ENCODE measurements at regions not wholly inside any gene's neighbourhood (a gene's known extent, or its start where the extent isn't known, plus 50 kb on each side); places are given as distances from the start of the nearest gene placed in this dataset.

DNA sequence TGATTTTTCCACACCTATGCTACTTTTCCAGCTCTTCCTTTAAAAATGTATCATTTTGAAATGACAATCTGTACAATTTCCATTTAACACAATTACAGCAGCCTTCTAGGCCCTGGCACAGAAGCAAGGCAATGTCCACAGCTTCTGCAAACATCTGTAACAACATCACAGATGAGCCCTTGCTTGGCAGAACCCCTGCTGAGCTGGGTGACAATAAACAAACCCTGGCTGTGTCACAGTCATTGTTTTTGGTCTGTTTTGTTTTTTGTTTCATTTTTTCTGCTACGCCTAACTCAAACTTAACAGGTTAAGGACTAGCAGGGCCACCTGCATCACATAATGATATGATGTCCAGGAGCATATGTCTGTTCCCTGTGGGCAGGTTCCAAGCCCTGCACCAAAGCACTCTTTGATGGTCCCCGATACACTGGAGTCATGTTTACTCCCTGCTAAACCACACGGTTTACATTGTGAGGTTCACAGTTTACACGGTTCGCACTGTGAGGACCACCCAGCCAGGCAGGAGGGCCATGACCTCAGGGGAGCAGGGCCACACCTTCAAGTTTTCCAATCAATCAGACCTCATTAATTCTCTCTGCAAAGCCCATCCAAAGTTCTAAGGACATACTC, 186.8 kb upstream of the CHRNA7 start:
- Histone ChIP-seq H3K27ac (ENCODE audit: low read depth, low read length) (no peak overlapping the region), H3K36me3 (ENCODE audit: insufficient read depth, low read length) (no peaks in the 10 kb centered on the region), H2AFZ (ENCODE audit: low read depth, low read length) (no peak overlapping the region), H3K79me2 (ENCODE audit: insufficient read depth, low read length) (no peaks in the 10 kb centered on the region), H3K27me3 (ENCODE audit: insufficient read depth, low read length) (no peaks in the 10 kb centered on the region), H3K9me3 (ENCODE audit: insufficient read depth, low read depth, low read length) (no peaks in the 10 kb centered on the region), H3K4me1 (ENCODE audit: insufficient read depth, low read length) (no peaks in the 10 kb centered on the region), H3K4me2 (ENCODE audit: low read length) (no peak overlapping the region), H3K4me3 (ENCODE audit: insufficient read depth, low read depth, low read length) (no peak overlapping the region), H3K9ac (ENCODE audit: low read length) (no peak overlapping the region), H4K20me1 (ENCODE audit: insufficient read depth, low read length) (no peaks in the 10 kb centered on the region)
- no peak for TF ChIP-seq EZH2 (IDR thresholded peaks at IDR 0.05; ENCODE audit: insufficient read depth, low read length)
- TF ChIP-seq, protein P1, sequence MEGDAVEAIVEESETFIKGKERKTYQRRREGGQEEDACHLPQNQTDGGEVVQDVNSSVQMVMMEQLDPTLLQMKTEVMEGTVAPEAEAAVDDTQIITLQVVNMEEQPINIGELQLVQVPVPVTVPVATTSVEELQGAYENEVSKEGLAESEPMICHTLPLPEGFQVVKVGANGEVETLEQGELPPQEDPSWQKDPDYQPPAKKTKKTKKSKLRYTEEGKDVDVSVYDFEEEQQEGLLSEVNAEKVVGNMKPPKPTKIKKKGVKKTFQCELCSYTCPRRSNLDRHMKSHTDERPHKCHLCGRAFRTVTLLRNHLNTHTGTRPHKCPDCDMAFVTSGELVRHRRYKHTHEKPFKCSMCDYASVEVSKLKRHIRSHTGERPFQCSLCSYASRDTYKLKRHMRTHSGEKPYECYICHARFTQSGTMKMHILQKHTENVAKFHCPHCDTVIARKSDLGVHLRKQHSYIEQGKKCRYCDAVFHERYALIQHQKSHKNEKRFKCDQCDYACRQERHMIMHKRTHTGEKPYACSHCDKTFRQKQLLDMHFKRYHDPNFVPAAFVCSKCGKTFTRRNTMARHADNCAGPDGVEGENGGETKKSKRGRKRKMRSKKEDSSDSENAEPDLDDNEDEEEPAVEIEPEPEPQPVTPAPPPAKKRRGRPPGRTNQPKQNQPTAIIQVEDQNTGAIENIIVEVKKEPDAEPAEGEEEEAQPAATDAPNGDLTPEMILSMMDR (IDR thresholded peaks at IDR 0.05; ENCODE audit: insufficient read depth, low read depth, low read length): no peak
- Mint-ChIP-seq H3K4me1 (ENCODE audit: low read depth, unreplicated experiment) (no peaks in the 10 kb centered on the region), H3K4me3 (ENCODE audit: unreplicated experiment) (no peak overlapping the region), H3K27me3 (ENCODE audit: low read depth, unreplicated experiment) (peaks cover 16% of the 10 kb centered on the region), H3K27ac (ENCODE audit: unreplicated experiment) (no peak overlapping the region), H3K9me3 (ENCODE audit: unreplicated experiment) (peaks cover 3% of the 10 kb centered on the region), H3K36me3 (ENCODE audit: low read depth, unreplicated experiment) (no peaks in the 10 kb centered on the region)
- FAIRE-seq (no peak), DNase-seq (ENCODE audit: low read depth) (no peak)

DNA sequence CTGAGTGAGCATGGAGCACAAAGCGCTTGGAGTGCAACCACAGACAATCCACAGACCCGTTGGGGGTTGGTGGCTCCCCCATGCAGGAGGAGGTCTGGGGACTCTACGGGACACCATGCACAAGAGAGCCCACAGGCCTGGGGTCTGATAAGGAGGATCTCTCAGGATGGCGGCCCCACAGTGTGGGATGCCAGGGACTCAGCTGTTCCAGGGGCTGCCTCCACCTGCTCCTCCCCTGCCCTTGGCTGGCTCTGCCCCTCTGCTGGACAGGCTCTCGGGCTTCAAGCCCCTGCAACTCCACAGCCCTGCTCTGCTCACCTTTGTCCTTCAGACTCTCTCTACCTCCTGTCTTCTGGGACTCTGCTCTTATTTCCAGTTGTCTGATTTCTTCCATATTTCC, 184.5 kb upstream of the CHRNA7 start:
- Mint-ChIP-seq H3K4me1 (ENCODE audit: low read depth, unreplicated experiment) (no peaks in the 10 kb centered on the region), H3K27ac (ENCODE audit: unreplicated experiment) (no peak overlapping the region), H3K27me3 (ENCODE audit: low read depth, unreplicated experiment) (peaks cover 16% of the 10 kb centered on the region), H3K36me3 (ENCODE audit: low read depth, unreplicated experiment) (no peaks in the 10 kb centered on the region), H3K9me3 (ENCODE audit: unreplicated experiment) (peaks cover 12% of the 10 kb centered on the region), H3K4me3 (ENCODE audit: unreplicated experiment) (no peak overlapping the region)
- Histone ChIP-seq H2AFZ (ENCODE audit: low read depth, low read length) (no peak overlapping the region), H3K4me1 (ENCODE audit: insufficient read depth, low read length) (no peaks in the 10 kb centered on the region), H3K79me2 (ENCODE audit: insufficient read depth, low read length) (no peaks in the 10 kb centered on the region), H4K20me1 (ENCODE audit: insufficient read depth, low read length) (no peaks in the 10 kb centered on the region), H3K27ac (ENCODE audit: low read depth, low read length) (no peak overlapping the region), H3K36me3 (ENCODE audit: insufficient read depth, low read length) (no peaks in the 10 kb centered on the region), H3K9me3 (ENCODE audit: insufficient read depth, low read depth, low read length) (no peaks in the 10 kb centered on the region), H3K27me3 (ENCODE audit: insufficient read depth, low read length) (no peaks in the 10 kb centered on the region), H3K4me2 (ENCODE audit: low read length) (no peak overlapping the region), H3K4me3 (ENCODE audit: insufficient read depth, low read depth, low read length) (no peak overlapping the region), H3K9ac (ENCODE audit: low read length) (no peak overlapping the region)
- FAIRE-seq: no peak
- DNase-seq (ENCODE audit: low read depth): no peak
- no peak for TF ChIP-seq EZH2 (IDR thresholded peaks at IDR 0.05; ENCODE audit: insufficient read depth, low read length)
- TF ChIP-seq, protein P1 (IDR thresholded peaks at IDR 0.05; ENCODE audit: insufficient read depth, low read depth, low read length): no peak

DNA sequence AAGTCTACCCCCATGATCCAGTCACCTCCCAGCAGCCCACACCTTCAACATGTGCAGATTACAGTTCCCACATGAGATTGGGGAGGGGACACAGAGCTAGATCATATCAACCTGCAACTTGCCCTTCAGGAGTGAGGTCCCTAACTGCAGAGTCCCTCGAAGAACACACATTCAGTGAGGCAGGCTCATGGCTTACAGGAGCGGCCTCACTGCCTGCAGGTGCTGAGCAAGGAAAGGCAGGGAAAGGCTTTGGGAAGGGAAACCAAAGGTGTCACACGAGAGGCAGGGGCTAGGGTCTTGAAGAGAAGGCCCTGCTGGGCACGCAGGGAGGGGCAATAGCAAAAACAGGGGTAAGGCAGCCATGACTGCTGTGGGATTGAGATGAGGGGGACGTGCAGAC, 182.4 kb upstream of the CHRNA7 start:
- H2AFZ ChIP-seq (ENCODE audit: low read depth, low read length): no peak overlapping the region
- no peaks in the 10 kb centered on the region for H3K4me1 Mint-ChIP-seq (ENCODE audit: low read depth, unreplicated experiment)
- H3K9me3 ChIP-seq (ENCODE audit: insufficient read depth, low read depth, low read length): no peaks in the 10 kb centered on the region
- no peak overlapping the region for H3K9ac ChIP-seq (ENCODE audit: low read length)
- no peak overlapping the region for H3K4me3 Mint-ChIP-seq (ENCODE audit: unreplicated experiment)
- no peaks in the 10 kb centered on the region for H3K27me3 ChIP-seq (ENCODE audit: insufficient read depth, low read length)
- no peaks in the 10 kb centered on the region for H3K36me3 Mint-ChIP-seq (ENCODE audit: low read depth, unreplicated experiment)
- no peak overlapping the region for H3K27ac Mint-ChIP-seq (ENCODE audit: unreplicated experiment)
- H3K4me1 ChIP-seq (ENCODE audit: insufficient read depth, low read length): no peaks in the 10 kb centered on the region
- no peaks in the 10 kb centered on the region for H4K20me1 ChIP-seq (ENCODE audit: insufficient read depth, low read length)
- H3K27me3 Mint-ChIP-seq (ENCODE audit: low read depth, unreplicated experiment): peaks cover 11% of the 10 kb centered on the region
- peaks cover 12% of the 10 kb centered on the region for H3K9me3 Mint-ChIP-seq (ENCODE audit: unreplicated experiment)
- TF ChIP-seq, protein P1 (IDR thresholded peaks at IDR 0.05; ENCODE audit: insufficient read depth, low read depth, low read length): no peak
- TF ChIP-seq EZH2 (IDR thresholded peaks at IDR 0.05; ENCODE audit: insufficient read depth, low read length): no peak
- DNase-seq (ENCODE audit: low read depth) (no peak), FAIRE-seq (no peak)
- no peaks in the 10 kb centered on the region for H3K79me2 ChIP-seq (ENCODE audit: insufficient read depth, low read length)
- no peak overlapping the region for H3K4me2 ChIP-seq (ENCODE audit: low read length)
- H3K4me3 ChIP-seq (ENCODE audit: insufficient read depth, low read depth, low read length): no peak overlapping the region
- H3K27ac ChIP-seq (ENCODE audit: low read depth, low read length): no peak overlapping the region
- no peaks in the 10 kb centered on the region for H3K36me3 ChIP-seq (ENCODE audit: insufficient read depth, low read length)
